HL-60 (cell line): ENCODE measurements at regions not wholly inside any gene's neighbourhood (a gene's known extent, or its start where the extent isn't known, plus 50 kb on each side); places are given as distances from the start of the nearest gene placed in this dataset.

Experiments
- POLR2AphosphoS5 ChIP-seq: IDR thresholded peaks from 2 replicates; pipeline ENCODE4 v1.6.1; 2012; ENCODE audit warnings: low read depth
- TF ChIP-seq, protein P1 (sequence below): IDR thresholded peaks from one replicate; pipeline ENCODE4 v1.5.1; 2011; ENCODE audit warnings: low read length, control low read depth, inconsistent platforms; ENCODE audit not compliant: insufficient read depth

DNA sequence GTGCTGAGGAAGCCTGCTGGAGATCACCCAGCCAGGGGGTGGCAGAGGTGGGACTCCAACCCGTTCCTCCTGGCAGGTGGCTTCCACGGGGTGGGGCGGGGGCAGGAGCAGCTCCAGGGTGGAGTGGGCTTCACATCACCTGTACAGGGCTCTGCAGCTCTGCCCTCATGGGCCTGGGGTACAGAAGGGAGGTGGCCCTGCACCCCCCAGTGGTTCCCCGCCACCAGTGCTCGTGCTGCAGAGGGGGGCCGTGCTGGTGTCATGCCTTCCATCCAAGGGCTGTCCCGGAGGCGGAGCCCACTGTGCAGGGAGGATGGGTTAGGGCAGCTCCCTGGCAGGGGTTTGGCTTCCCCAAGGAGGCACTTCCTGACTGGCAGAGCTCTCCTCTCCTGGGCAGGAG lies 76.4 kb upstream of the SHISAL1 start:
- TF ChIP-seq, protein P1, sequence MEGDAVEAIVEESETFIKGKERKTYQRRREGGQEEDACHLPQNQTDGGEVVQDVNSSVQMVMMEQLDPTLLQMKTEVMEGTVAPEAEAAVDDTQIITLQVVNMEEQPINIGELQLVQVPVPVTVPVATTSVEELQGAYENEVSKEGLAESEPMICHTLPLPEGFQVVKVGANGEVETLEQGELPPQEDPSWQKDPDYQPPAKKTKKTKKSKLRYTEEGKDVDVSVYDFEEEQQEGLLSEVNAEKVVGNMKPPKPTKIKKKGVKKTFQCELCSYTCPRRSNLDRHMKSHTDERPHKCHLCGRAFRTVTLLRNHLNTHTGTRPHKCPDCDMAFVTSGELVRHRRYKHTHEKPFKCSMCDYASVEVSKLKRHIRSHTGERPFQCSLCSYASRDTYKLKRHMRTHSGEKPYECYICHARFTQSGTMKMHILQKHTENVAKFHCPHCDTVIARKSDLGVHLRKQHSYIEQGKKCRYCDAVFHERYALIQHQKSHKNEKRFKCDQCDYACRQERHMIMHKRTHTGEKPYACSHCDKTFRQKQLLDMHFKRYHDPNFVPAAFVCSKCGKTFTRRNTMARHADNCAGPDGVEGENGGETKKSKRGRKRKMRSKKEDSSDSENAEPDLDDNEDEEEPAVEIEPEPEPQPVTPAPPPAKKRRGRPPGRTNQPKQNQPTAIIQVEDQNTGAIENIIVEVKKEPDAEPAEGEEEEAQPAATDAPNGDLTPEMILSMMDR: no peak
- no peak for TF ChIP-seq POLR2AphosphoS5
